AG09309 (cell line): ENCODE measurements at regions not wholly inside any gene's neighbourhood (a gene's known extent, or its start where the extent isn't known, plus 50 kb on each side); places are given as distances from the start of the nearest gene placed in this dataset.

Source experiments
- DNase-seq: peaks from one replicate; pipeline ENCODE4 v3.0.0-alpha.2; 2010; ENCODE audit warnings: low read depth
- H3K4me3 ChIP-seq: 2 replicates; pipeline ENCODE4 v1.5.1; 2011; ENCODE audit warnings: mild to moderate bottlenecking, low read depth, low read length, moderate library complexity; ENCODE audit not compliant: control insufficient read depth
- TF ChIP-seq, protein P1 (sequence below): IDR thresholded peaks from 2 replicates; pipeline ENCODE4 v1.5.1; 2011; ENCODE audit warnings: mild to moderate bottlenecking, low read depth, low read length, inconsistent platforms; ENCODE audit not compliant: insufficient read depth, control insufficient read depth; ENCODE audit errors: missing control alignments

DNA sequence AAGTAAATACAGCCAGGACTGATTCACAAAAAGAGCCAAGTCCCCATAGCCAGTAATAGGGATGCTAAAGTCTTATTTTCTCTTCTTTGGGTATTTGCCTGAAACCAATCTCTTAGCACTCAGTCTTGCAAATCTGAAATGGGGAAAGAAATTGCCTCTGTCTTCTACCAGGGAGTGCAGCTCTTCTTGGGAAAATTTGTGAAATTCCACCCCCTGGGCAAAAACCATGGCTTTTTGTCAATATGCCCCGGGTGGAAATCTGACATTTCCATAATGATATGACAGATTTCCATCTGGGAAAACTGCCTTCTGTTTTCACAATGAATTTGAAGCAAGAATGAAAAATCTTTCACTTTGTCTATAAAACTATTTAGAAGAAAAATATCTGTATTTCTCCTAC is 628.1 kb downstream of the BCL11A start:
- H3K4me3 ChIP-seq, result no peak overlapping the region
- DNase-seq, result no peak
- TF ChIP-seq, protein P1, sequence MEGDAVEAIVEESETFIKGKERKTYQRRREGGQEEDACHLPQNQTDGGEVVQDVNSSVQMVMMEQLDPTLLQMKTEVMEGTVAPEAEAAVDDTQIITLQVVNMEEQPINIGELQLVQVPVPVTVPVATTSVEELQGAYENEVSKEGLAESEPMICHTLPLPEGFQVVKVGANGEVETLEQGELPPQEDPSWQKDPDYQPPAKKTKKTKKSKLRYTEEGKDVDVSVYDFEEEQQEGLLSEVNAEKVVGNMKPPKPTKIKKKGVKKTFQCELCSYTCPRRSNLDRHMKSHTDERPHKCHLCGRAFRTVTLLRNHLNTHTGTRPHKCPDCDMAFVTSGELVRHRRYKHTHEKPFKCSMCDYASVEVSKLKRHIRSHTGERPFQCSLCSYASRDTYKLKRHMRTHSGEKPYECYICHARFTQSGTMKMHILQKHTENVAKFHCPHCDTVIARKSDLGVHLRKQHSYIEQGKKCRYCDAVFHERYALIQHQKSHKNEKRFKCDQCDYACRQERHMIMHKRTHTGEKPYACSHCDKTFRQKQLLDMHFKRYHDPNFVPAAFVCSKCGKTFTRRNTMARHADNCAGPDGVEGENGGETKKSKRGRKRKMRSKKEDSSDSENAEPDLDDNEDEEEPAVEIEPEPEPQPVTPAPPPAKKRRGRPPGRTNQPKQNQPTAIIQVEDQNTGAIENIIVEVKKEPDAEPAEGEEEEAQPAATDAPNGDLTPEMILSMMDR, result no peak

DNA sequence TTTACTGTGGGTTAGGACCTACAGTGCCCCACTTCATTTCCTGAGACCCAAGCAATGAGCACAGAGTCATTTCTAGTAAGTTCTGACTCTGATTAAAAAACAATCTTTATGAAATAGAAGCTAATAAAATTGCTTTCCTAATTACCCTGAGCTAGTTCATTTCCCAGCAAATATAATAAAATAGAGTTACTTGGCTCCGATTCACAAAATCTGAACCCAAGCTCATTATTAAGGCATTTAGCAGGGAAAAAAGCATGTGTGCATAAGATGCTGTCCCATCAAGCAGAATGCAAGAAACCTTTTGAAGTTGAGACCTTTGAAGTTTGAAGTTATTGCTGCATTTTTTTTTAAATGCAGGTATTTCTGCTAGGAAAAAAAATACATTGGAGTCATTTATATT is 629.1 kb downstream of the BCL11A start:
- TF ChIP-seq, protein P1, result no peak
- no peak for DNase-seq
- H3K4me3 ChIP-seq, result no peak overlapping the region

DNA sequence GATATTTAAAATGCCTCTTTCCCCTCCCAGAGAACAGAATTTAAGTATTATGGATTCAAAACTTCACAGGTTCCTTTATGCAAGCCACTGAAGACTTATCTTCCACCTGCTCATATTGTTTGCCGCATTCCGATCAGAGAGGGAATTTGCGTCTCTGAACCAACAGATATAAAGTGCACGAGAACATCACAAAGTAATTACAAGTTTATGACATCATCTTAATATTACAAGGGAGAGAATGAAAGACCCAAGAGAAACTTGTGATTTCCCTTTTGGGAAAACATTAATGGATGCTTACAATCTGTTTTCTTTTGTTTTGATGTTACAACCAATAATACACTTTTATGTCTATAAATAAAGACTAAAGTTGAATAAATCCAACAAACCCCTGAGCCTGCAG is 631.0 kb downstream of the BCL11A start:
- DNase-seq, result no peak
- TF ChIP-seq, protein P1, result no peak
- no peak overlapping the region for H3K4me3 ChIP-seq

DNA sequence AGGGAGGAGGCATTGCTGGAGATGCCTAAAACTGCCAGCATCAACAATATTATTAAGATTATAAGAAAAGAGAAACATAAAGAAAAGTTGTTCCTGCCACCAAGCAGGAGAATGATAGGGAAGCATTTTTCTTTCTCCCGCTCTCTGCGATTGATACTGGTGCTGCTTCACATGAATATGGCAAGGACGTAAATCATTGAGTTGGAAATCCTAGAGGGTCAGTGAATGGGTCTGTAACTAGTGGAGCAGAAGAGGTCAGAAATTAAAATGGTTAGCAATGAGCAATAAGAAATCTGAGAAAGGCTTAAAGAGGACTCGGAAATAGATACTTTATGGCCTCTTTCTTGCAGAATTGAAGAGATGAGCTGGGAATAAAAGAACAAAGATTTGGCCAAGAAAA is 631.7 kb downstream of the BCL11A start:
- TF ChIP-seq, protein P1, result no peak
- no peak for DNase-seq
- no peak overlapping the region for H3K4me3 ChIP-seq

DNA sequence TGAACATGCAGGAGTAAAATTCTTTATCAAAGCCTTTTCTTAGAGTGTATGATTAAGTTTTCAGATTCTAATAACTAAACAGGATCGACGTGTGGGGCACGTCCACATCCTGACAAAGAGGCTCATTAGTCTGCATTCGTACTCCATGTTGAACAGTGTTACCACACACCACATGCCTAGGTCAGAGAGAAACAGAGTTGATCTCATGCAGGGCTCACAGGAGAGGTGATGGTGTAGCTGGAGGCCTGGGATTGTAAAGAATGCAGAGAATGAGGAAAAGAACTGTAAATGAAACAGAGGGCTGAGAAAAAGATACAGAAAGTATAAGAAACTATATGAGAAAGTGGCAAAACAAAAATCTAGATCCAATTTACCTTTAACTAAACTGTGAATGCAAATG is 632.5 kb downstream of the BCL11A start:
- H3K4me3 ChIP-seq, result no peak overlapping the region
- no peak for DNase-seq
- TF ChIP-seq, protein P1, result no peak

DNA sequence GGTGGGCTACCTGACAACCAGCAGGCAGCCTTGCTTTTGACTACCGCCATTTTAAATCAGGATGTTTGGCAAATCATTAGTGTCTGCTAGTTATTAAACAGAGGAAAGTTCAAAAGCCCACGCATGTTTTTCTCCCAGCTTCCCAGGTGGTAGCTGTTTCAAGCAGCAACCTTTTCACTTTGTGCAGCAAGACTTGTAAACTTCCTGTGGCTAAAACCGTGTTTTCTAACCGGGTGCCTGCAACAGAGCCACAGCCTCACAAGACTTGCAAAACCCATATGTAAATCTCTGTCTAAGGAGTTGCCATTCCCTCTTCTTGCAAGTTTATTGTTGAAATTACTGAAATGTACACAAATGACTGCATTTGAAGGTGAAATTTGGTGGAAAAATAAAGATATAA is 633.1 kb downstream of the BCL11A start:
- DNase-seq, result no peak
- TF ChIP-seq, protein P1, result no peak
- H3K4me3 ChIP-seq, result no peak overlapping the region

DNA sequence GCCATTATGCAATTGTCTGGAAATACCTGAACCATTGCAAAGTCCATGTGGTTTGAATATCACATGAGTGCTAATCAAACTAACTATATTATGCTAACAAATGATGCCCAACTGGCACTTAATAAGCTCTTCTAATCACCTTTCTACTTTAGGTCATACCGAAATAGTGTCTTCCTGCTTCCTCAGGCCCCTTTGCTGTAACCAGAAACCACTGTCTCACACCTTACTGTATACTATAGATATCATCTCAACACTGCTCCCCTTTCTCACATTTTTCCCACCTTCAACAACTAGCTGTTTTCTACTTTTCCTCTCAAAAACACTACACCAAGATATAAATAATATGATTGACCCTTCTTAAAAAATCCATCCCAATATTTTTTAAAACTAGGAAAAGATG is 633.9 kb downstream of the BCL11A start:
- no peak for DNase-seq
- H3K4me3 ChIP-seq, result no peak overlapping the region
- TF ChIP-seq, protein P1, result no peak
